OCI-LY3 (cell line): ENCODE measurements at regions not wholly inside any gene's neighbourhood (a gene's known extent, or its start where the extent isn't known, plus 50 kb on each side); places are given as distances from the start of the nearest gene placed in this dataset.

Experiments
- EZH2phosphoT487 ChIP-seq: fragments of 200-600 bp; shearing (Covaris generic); IDR thresholded peaks from 2 replicates; pipeline ENCODE4 v1.6.1; 2018; ENCODE audit warnings: antibody characterized with exemption, mixed run types, low read depth
- TF ChIP-seq, protein P1 (sequence below): fragments of 200-600, 300-600 bp; sonication (generic); IDR thresholded peaks from 2 replicates; pipeline ENCODE4 v1.5.1; 2014; ENCODE audit warnings: antibody characterized with exemption, low read length, low read depth

DNA sequence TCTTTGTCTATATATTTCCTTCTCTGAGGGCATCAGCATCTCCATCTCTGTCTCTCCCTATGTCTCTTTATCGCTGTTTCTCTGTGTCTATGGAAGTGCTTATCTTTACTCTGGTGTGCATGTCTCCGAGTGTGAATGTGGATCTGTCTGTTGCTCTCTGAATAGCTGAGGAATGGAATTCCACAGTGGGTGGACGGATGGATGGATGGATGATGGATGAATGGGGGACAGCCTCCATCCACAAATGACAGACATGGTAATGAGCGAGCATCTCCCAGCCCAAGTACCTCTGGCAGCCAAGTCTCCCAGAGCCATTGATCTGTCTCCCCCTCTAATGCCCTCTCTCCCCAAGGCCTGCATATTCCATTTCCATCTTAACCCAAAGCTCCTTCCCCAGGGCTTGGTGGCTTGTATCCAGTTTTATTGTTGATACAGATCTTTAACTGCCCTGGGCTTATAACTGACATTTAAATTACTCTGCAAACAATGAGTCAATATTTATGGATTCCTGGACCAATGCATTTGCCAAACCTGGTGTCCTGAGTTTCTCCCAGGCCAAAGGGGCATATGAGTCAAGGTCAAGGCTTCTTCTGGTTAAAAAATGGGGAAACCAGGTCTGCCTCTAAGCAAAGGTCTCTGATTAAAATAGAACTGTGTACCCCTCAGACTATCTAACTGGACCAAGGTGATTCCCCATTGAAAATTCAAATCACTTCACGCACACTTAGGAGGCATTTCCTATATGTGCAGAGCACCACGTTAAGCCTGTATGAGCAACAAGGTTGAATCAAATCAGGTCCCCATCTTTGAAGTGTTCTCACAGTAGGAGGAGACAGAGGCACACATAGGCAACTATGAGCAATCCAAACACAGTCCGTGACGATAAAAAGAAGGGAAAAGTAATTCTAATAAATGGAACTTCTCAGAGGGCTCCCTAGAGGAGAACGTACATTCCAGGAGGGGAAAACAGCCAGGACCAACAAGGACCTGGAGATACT lies 109.9 kb downstream of the TLE3 start:
- TF ChIP-seq, protein P1, sequence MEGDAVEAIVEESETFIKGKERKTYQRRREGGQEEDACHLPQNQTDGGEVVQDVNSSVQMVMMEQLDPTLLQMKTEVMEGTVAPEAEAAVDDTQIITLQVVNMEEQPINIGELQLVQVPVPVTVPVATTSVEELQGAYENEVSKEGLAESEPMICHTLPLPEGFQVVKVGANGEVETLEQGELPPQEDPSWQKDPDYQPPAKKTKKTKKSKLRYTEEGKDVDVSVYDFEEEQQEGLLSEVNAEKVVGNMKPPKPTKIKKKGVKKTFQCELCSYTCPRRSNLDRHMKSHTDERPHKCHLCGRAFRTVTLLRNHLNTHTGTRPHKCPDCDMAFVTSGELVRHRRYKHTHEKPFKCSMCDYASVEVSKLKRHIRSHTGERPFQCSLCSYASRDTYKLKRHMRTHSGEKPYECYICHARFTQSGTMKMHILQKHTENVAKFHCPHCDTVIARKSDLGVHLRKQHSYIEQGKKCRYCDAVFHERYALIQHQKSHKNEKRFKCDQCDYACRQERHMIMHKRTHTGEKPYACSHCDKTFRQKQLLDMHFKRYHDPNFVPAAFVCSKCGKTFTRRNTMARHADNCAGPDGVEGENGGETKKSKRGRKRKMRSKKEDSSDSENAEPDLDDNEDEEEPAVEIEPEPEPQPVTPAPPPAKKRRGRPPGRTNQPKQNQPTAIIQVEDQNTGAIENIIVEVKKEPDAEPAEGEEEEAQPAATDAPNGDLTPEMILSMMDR = peak; percentile 21; the same call in 1 of the 2 replicates
- no peak for TF ChIP-seq EZH2phosphoT487
